ENCODE measurements at regions not wholly inside any gene's neighbourhood (a gene's known extent, or its start where the extent isn't known, plus 50 kb on each side); places are given as distances from the start of the nearest gene placed in this dataset.

DNA sequence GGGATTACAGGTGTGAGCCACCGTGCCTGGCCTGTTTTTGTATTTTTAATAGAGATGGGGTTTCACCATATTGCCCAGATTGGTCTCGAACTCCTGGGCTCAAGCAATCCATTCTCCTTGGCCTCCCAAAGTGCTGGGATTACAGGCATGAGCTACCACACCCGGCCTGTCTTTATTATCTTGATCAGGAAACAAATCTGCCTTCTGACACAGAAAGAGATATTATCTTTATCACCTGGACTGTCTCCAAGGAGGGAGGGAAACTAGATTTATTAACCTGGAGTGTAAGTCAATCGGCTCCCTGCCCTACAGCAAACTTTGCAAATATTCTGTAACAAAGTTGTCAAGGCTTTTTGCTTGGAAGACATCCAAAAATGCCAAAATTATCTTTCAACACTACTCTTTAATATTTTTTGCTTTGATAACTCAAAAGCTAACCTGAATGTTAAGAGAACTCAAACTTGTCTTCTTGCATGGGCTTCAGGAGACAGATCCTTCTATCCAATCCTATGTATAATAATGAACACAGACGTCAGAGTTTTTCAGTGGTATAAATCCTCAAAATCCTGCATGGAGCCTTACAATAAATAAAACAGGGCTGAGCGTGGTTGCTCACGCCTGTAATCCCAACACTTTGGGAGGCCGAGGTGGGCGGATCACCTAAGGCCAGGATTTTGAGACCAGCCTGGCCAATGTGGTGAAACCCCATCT lies 85.0 kb upstream of the LOC128125822 start:
- ATAC-seq: no peak
- 77% methylated on average over 8 to 9 of the region's 9 CpGs for WGBS, 2 donors (ENCODE audit: low coverage in 1 of 2)
- no peaks in the 10 kb centered on the region for H3K9me3 ChIP-seq
- H3K27ac ChIP-seq: no peak overlapping the region
- no peak for TF ChIP-seq EP300 (IDR thresholded peaks at IDR 0.05)
- no peak for TF ChIP-seq POLR2A (IDR thresholded peaks at IDR 0.05)
- TF ChIP-seq, protein P1, sequence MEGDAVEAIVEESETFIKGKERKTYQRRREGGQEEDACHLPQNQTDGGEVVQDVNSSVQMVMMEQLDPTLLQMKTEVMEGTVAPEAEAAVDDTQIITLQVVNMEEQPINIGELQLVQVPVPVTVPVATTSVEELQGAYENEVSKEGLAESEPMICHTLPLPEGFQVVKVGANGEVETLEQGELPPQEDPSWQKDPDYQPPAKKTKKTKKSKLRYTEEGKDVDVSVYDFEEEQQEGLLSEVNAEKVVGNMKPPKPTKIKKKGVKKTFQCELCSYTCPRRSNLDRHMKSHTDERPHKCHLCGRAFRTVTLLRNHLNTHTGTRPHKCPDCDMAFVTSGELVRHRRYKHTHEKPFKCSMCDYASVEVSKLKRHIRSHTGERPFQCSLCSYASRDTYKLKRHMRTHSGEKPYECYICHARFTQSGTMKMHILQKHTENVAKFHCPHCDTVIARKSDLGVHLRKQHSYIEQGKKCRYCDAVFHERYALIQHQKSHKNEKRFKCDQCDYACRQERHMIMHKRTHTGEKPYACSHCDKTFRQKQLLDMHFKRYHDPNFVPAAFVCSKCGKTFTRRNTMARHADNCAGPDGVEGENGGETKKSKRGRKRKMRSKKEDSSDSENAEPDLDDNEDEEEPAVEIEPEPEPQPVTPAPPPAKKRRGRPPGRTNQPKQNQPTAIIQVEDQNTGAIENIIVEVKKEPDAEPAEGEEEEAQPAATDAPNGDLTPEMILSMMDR (IDR thresholded peaks at IDR 0.05): no peak
- no peak for TF ChIP-seq POLR2AphosphoS5 (IDR thresholded peaks at IDR 0.05)
- H3K27me3 ChIP-seq: no peaks in the 10 kb centered on the region
- no peaks in the 10 kb centered on the region for H3K4me1 ChIP-seq
- H3K4me3 ChIP-seq: no peak overlapping the region
- no peaks in the 10 kb centered on the region for H3K36me3 ChIP-seq

DNA sequence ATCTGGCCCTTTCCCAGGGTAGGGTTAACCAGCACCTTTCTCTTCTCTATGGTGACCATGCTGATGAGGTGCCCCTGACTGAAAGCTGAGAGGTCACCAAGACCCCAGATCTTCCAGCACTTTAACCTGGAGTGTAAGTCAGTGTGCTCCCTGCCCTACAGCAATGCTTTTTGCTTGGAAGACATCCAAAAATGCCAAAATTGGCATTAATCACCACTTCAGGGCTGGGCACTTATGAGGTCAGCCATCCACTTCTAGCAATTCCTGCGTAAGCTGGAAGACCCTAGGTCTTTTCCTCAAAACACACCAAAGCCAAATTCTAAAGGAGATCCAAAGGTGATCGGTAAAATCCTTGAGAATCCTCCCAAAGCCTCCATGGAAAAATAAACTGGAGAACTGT lies 81.2 kb upstream of the LOC128125822 start:
- no peak for ATAC-seq
- 60 to 94% methylated on average over 1 to 2 of the region's 2 CpGs for WGBS, 2 donors (ENCODE audit: low coverage in 1 of 2)
- Histone ChIP-seq H3K9me3 (no peaks in the 10 kb centered on the region), H3K4me3 (no peak overlapping the region), H3K27me3 (no peaks in the 10 kb centered on the region), H3K4me1 (no peaks in the 10 kb centered on the region), H3K36me3 (no peaks in the 10 kb centered on the region), H3K27ac (no peak overlapping the region)
- TF ChIP-seq POLR2A (IDR thresholded peaks at IDR 0.05): no peak
- TF ChIP-seq, protein P1 (IDR thresholded peaks at IDR 0.05): no peak
- no peak for TF ChIP-seq POLR2AphosphoS5 (IDR thresholded peaks at IDR 0.05)

DNA sequence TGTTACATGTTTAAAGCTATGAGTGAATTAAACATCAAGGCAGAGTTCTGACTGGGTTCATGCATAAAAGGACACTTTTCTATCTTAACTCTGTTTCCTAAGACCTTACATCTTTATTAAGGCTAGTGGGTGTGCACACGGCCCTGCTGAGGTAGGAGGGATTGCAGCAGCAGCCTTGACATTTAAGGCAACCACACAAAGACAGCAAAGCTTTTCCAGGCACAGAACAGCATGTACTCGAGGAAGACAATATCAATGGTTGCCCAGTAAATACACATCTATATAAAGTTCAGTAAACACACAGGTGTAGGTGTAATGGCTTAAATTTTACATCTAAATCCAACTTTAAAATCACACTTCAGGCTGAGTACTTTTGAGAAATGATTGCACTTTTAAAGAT lies 79.8 kb upstream of the LOC128125822 start:
- Histone ChIP-seq H3K27ac (no peak overlapping the region), H3K4me3 (no peak overlapping the region), H3K9me3 (no peaks in the 10 kb centered on the region), H3K36me3 (no peaks in the 10 kb centered on the region), H3K27me3 (no peaks in the 10 kb centered on the region), H3K4me1 (no peaks in the 10 kb centered on the region)
- TF ChIP-seq POLR2AphosphoS5 (IDR thresholded peaks at IDR 0.05): no peak
- TF ChIP-seq EP300 (IDR thresholded peaks at IDR 0.05): no peak
- TF ChIP-seq, protein P1 (IDR thresholded peaks at IDR 0.05): no peak
- no peak for TF ChIP-seq POLR2A (IDR thresholded peaks at IDR 0.05)
- ATAC-seq: no peak
- 19 to 24% methylated on average over 2 of the region's 2 CpGs for WGBS, 2 donors (ENCODE audit: low coverage in 1 of 2)

DNA sequence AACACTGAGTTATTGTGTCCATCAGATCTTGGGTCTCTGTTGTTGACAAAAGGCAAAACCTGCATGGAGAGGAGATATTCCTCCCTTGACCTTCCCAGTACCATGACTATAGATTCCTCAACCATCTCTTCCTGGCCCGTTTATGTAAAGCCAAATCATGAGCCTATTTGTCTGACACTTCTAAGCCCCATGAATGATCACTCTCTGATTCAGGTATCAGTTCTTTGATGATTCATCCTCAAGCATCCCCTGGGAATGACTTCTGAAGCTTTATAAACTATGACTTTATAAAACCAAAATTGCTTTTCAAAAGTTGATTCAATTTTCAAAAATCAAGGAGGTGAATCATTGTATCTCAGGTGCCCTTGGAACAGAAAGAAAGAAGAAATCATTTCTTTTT lies 78.7 kb upstream of the LOC128125822 start:
- no peaks in the 10 kb centered on the region for H3K9me3 ChIP-seq
- H3K27ac ChIP-seq: no peak overlapping the region
- no peak overlapping the region for H3K4me3 ChIP-seq
- H3K27me3 ChIP-seq: no peaks in the 10 kb centered on the region
- H3K4me1 ChIP-seq: no peaks in the 10 kb centered on the region
- 29 to 31% methylated on average over 1 of the region's 1 CpG for WGBS, 2 donors (ENCODE audit: low coverage in 1 of 2)
- H3K36me3 ChIP-seq: no peaks in the 10 kb centered on the region
- ATAC-seq: no peak
- TF ChIP-seq POLR2A (IDR thresholded peaks at IDR 0.05) (no peak), POLR2AphosphoS5 (IDR thresholded peaks at IDR 0.05) (no peak), EP300 (IDR thresholded peaks at IDR 0.05) (no peak)
- TF ChIP-seq, protein P1 (IDR thresholded peaks at IDR 0.05): no peak

DNA sequence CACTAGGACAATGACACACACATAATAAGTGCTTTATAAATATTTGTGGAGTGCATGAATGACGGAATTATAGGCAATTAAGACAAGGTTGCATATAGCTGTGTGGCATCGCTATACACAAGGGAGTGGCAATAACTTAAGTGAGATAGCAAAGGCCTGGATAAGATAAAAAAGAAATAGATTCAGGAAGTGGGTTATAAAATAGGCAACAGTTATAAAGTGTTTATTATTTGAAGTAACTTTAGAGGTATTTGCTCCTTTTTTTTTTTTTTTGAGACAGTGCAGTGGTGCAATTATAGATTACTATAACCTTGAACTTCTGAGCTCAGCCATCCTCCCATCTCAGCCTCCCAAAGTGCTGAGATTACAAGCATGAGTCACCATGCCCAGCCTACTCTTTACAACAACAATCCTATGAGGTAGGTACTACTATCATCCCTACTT lies 75.9 kb upstream of the LOC128125822 start:
- Histone ChIP-seq H3K27me3 (no peaks in the 10 kb centered on the region), H3K36me3 (no peaks in the 10 kb centered on the region), H3K27ac (no peak overlapping the region), H3K9me3 (no peaks in the 10 kb centered on the region), H3K4me3 (no peak overlapping the region), H3K4me1 (no peaks in the 10 kb centered on the region)
- no peak for ATAC-seq
- no peak for TF ChIP-seq EP300 (IDR thresholded peaks at IDR 0.05)
- TF ChIP-seq POLR2AphosphoS5 (IDR thresholded peaks at IDR 0.05): no peak
- no peak for TF ChIP-seq POLR2A (IDR thresholded peaks at IDR 0.05)
- TF ChIP-seq, protein P1 (IDR thresholded peaks at IDR 0.05): no peak
- WGBS, 2 donors (ENCODE audit: low coverage in 1 of 2): 80 to 96% methylated on average over 2 of the region's 2 CpGs
